ENCODE measurements at regions not wholly inside any gene's neighbourhood (a gene's known extent, or its start where the extent isn't known, plus 50 kb on each side); places are given as distances from the start of the nearest gene placed in this dataset.

- no peak for TF ChIP-seq FOXJ2 (tag; IDR thresholded peaks at IDR 0.05)
- no peak for TF ChIP-seq SRSF9 (IDR thresholded peaks at IDR 0.05; ENCODE audit: borderline replicate concordance, low read depth, low read length)
- no peak for TF ChIP-seq SNIP1 (IDR thresholded peaks at IDR 0.05; ENCODE audit: low read depth)
- TF ChIP-seq PTTG1 (tag; IDR thresholded peaks at IDR 0.05; ENCODE audit: low read depth) = no peak
- no peak for TF ChIP-seq ZNF384 (IDR thresholded peaks at IDR 0.05; ENCODE audit: low read depth, low read length)
- no peak for TF ChIP-seq ZNF274 (IDR thresholded peaks at IDR 0.05; ENCODE audit: borderline replicate concordance, low read depth, low read length)
- TF ChIP-seq SPI1 (IDR thresholded peaks at IDR 0.05; ENCODE audit: borderline replicate concordance, low read depth, low read length) = no peak
Observed at GRCh38 chr7:26520483-26520882, 228.8 kb downstream of the SNX10 start (continued).

DNA sequence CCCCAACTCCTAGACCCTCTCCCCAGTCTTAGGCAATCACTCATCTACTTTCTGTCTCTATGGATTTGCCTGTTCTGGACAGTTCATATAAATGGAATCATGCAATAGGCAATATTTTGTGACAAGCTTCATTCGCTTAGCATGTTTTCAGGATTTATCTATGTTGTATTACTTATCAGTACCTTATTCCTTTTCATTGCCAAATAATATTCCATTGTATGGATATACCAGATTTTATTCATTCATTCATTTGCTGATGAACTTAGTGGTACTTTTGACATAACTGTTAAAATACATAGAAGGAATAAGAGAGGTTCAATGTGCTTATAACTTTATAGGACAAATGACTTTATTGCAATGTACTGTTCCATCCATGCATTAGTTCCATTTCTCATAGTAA is 231.0 kb downstream of the SNX10 start:
- no TSS peak for BruUV-seq (replicated peaks)
- FAIRE-seq = no peak
- in situ Hi-C loops (cut with MboI) = loop anchor here (25.0 kb wide), 2 partner anchors 635 to 640 kb away; partner anchors contain the start of genes HOXA10, HOXA3, HOXA7 and HOXA9

More for the DNA sequence above, 231.0 kb downstream of the SNX10 start:
- DNase-seq (ENCODE audit: extremely low read depth in 1 of 4, low spot score in 3 of 4) (no peak), ATAC-seq (no peak)
- Histone ChIP-seq H3K9ac (ENCODE audit: insufficient read depth in 1 of 2, low read depth in 2 of 2, low read length in 2 of 2) (no peak overlapping the region), H4K20me1 (replicated peaks; ENCODE audit: control insufficient read depth, insufficient read depth, low read length) (no peaks in the 10 kb centered on the region), H3K27me3 (ENCODE audit: control insufficient read depth in 2 of 2, insufficient read depth in 2 of 2, low read length in 2 of 2) (peaks cover 20 to 35% of the 10 kb centered on the region in 2 experiments), H3K9me3 (replicated peaks; ENCODE audit: control insufficient read depth, insufficient read depth, low read depth, low read length) (no peaks in the 10 kb centered on the region; the same call in 1 of the 2 replicates), H3K9me1 (ENCODE audit: control insufficient read depth, insufficient read depth, low read length) (no peaks in the 10 kb centered on the region), H3K4me2 (ENCODE audit: insufficient read depth, low read length) (no peak overlapping the region), H3K36me3 (ENCODE audit: control insufficient read depth, insufficient read depth, low read length) (no peaks in the 10 kb centered on the region), H3K79me2 (ENCODE audit: control insufficient read depth, insufficient read depth, low read length) (no peaks in the 10 kb centered on the region), H3K4me3 (no peak overlapping the region), H2AFZ (ENCODE audit: low read depth, low read length) (no peak overlapping the region), H3K27ac (ENCODE audit: extremely low read depth, low read depth, low read length) (no peak overlapping the region), H3K4me1 (replicated peaks in 1 of 2; ENCODE audit: control insufficient read depth in 2 of 2, insufficient read depth in 2 of 2, low read length in 2 of 2) (no peaks in the 10 kb centered on the region)
- CTCF ChIA-PET (ENCODE audit: low intra/inter-chr PET ratio) = no interaction called here
- TF ChIP-seq PRMT5 (CRISPR knock-in tag; IDR thresholded peaks at IDR 0.05) (no peak), RBM25 (IDR thresholded peaks at IDR 0.05; ENCODE audit: low read depth, low read length, severe bottlenecking) (peak; percentile 60), ZNF239 (CRISPR knock-in tag; IDR thresholded peaks at IDR 0.05) (peak; percentile 67), ZNF146 (CRISPR knock-in tag; IDR thresholded peaks at IDR 0.05; ENCODE audit: unreplicated experiment) (peak; percentile 38)
- intact Hi-C loops (cut with micrococcal nuclease) = no loop called here
- 0% methylated on average over 1 of the region's 1 CpG for WGBS (ENCODE audit: insufficient coverage, low coverage, missing lambda C conversion rate)
- POLR2A ChIA-PET = no interaction called here

Data from K562 (cell line).